Brain microvascular endothelial cell (primary cell): ENCODE measurements at regions not wholly inside any gene's neighbourhood (a gene's known extent, or its start where the extent isn't known, plus 50 kb on each side); places are given as distances from the start of the nearest gene placed in this dataset.

Source experiments
- DNase-seq: peaks from one replicate; pipeline ENCODE4 v3.0.0-alpha.2; 2020
- H3K27ac ChIP-seq: fragments of 250-450 bp; sonication (Bioruptor Pico); 2 replicates; pipeline ENCODE4 v1.5.1; 2020; ENCODE audit warnings: mild to moderate bottlenecking, moderate library complexity
- H3K27me3 ChIP-seq: fragments of 250-450 bp; sonication (Bioruptor Pico); replicated peaks from 2 replicates; pipeline ENCODE4 v1.5.1; 2020; ENCODE audit warnings: mild to moderate bottlenecking
- H3K36me3 ChIP-seq: fragments of 250-450 bp; sonication (Bioruptor Pico); replicated peaks from 2 replicates; pipeline ENCODE4 v1.5.1; 2020; ENCODE audit warnings: mild to moderate bottlenecking
- H3K4me3 ChIP-seq: 2 replicates; pipeline ENCODE4 v1.5.1; 2011; ENCODE audit warnings: low read depth, mild to moderate bottlenecking, control low read depth, low read length, moderate library complexity
- CTCF ChIP-seq: IDR thresholded peaks from 2 replicates; pipeline ENCODE4 v1.5.1; 2011; ENCODE audit warnings: low read depth, mild to moderate bottlenecking, moderate library complexity, low read length, control low read depth, inconsistent platforms; ENCODE audit errors: missing control alignments
- in situ Hi-C: cut with HindIII; loops from 2 replicates; pipeline ENCODE4 v1.10.0; 2017; ENCODE audit warnings: low sequenced_read_pairs, low pct_ligation_motif_present

- no peak for DNase-seq
- H3K27me3 ChIP-seq, result no peaks in the 10 kb centered on the region
- H3K36me3 ChIP-seq, result no peaks in the 10 kb centered on the region
- no peak overlapping the region for H3K4me3 ChIP-seq
- H3K27ac ChIP-seq, result no peak overlapping the region
- in situ Hi-C loops, result no loop called here
- TF ChIP-seq CTCF, result no peak
Observed at GRCh38 chr10:14384915-14385314, 54.2 kb upstream of the FRMD4A start.

- no peaks in the 10 kb centered on the region for H3K27me3 ChIP-seq
- no peak for DNase-seq
- no peak overlapping the region for H3K27ac ChIP-seq
- H3K36me3 ChIP-seq, result no peaks in the 10 kb centered on the region
- in situ Hi-C loops, result no loop called here
- TF ChIP-seq CTCF, result no peak
- H3K4me3 ChIP-seq, result no peak overlapping the region
Observed at GRCh38 chr10:14384116-14384730, 53.5 kb upstream of the FRMD4A start.

GRCh38 chr10:14383266-14383665, 52.5 kb upstream of the FRMD4A start:
- TF ChIP-seq CTCF, result no peak
- Histone ChIP-seq H3K27me3 (no peaks in the 10 kb centered on the region), H3K4me3 (no peak overlapping the region), H3K36me3 (no peaks in the 10 kb centered on the region), H3K27ac (peak overlapping the region; percentile 56)
- in situ Hi-C loops, result no loop called here
- DNase-seq, result peak; percentile 57

GRCh38 chr10:14382531-14382930, 51.8 kb upstream of the FRMD4A start:
- in situ Hi-C loops, result no loop called here
- H3K27ac ChIP-seq, result peak overlapping the region; percentile 56
- no peak for TF ChIP-seq CTCF
- DNase-seq, result no peak
- H3K27me3 ChIP-seq, result no peaks in the 10 kb centered on the region
- no peaks in the 10 kb centered on the region for H3K36me3 ChIP-seq
- no peak overlapping the region for H3K4me3 ChIP-seq

- Histone ChIP-seq H3K4me3 (no peak overlapping the region), H3K36me3 (no peaks in the 10 kb centered on the region), H3K27me3 (no peaks in the 10 kb centered on the region), H3K27ac (no peak overlapping the region)
- in situ Hi-C loops, result no loop called here
- peak; percentile 75 for DNase-seq
- TF ChIP-seq CTCF, result no peak
Observed at GRCh38 chr10:14382022-14382421, 51.3 kb upstream of the FRMD4A start.

GRCh38 chr10:14381475-14381874, 50.8 kb upstream of the FRMD4A start:
- no peak for DNase-seq
- TF ChIP-seq CTCF, result no peak
- in situ Hi-C loops, result no loop called here
- Histone ChIP-seq H3K27ac (no peak overlapping the region), H3K4me3 (no peak overlapping the region), H3K27me3 (no peaks in the 10 kb centered on the region), H3K36me3 (no peaks in the 10 kb centered on the region)
